GM12872 (cell line): ENCODE measurements at regions not wholly inside any gene's neighbourhood (a gene's known extent, or its start where the extent isn't known, plus 50 kb on each side); places are given as distances from the start of the nearest gene placed in this dataset.

Experiments used
- TF ChIP-seq, protein P1 (sequence below): IDR thresholded peaks from 3 replicates; pipeline ENCODE4 v1.5.1; 2011; ENCODE audit warnings: low read depth, mild to moderate bottlenecking, low read length, moderate library complexity; ENCODE audit not compliant: insufficient read depth

DNA sequence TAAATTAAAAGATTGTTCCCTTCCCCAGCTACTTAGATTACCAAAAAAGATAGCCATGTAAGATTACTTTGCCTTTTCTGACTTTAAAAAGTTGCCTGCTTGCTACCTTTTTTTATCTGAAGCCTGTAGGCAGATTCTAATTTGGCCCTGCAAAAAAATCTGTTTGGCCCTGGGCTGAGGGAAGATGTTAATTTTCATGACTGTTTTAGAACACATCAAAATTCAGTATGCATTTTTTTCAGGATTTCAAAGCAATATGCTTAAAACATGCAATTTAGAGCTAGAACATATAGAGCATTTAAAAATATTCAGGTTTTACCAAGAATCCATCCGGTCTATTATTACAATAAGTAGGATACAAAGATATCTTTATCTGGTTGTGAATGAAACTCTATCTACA lies 563.6 kb downstream of the NR2F1-AS1 start:
- TF ChIP-seq, protein P1, sequence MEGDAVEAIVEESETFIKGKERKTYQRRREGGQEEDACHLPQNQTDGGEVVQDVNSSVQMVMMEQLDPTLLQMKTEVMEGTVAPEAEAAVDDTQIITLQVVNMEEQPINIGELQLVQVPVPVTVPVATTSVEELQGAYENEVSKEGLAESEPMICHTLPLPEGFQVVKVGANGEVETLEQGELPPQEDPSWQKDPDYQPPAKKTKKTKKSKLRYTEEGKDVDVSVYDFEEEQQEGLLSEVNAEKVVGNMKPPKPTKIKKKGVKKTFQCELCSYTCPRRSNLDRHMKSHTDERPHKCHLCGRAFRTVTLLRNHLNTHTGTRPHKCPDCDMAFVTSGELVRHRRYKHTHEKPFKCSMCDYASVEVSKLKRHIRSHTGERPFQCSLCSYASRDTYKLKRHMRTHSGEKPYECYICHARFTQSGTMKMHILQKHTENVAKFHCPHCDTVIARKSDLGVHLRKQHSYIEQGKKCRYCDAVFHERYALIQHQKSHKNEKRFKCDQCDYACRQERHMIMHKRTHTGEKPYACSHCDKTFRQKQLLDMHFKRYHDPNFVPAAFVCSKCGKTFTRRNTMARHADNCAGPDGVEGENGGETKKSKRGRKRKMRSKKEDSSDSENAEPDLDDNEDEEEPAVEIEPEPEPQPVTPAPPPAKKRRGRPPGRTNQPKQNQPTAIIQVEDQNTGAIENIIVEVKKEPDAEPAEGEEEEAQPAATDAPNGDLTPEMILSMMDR, result no peak

DNA sequence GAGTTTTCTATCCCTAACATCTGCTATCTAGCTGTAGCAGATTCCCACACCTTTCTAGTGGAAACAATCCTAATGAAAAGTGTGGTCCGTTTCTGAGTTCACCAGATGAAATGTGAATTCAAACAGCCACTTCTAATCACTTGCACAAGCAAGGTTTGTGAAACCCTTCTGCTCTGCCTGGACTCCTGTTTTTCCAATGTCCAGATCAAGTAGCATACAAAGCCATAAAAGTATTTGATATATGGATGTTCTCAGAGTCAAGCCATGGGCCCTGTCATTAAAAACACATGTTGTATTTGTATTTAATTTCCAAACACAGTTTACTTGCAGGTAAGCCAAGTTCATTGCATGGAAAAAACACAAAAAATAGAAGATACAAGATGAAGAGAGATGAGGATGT lies 570.4 kb downstream of the NR2F1-AS1 start:
- TF ChIP-seq, protein P1, result no peak

DNA sequence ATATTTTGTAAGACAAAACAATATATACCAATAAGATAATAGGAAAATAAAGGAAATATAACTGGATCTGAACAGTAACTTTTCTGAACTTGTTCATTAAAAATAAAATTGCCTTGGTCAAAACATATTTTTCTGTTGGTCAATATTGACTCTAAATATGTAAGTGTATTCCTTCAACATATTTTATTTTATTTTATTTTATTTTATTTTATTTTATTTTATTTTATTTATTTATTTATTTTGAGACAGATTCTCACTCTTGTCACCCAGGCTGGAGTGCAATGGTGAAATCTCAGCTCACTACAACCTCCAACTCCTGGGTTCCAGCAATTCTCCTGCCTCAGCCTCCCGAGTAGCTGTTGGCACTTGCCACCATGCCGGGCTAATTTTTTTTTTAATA lies 571.0 kb downstream of the NR2F1-AS1 start:
- TF ChIP-seq, protein P1, result no peak

DNA sequence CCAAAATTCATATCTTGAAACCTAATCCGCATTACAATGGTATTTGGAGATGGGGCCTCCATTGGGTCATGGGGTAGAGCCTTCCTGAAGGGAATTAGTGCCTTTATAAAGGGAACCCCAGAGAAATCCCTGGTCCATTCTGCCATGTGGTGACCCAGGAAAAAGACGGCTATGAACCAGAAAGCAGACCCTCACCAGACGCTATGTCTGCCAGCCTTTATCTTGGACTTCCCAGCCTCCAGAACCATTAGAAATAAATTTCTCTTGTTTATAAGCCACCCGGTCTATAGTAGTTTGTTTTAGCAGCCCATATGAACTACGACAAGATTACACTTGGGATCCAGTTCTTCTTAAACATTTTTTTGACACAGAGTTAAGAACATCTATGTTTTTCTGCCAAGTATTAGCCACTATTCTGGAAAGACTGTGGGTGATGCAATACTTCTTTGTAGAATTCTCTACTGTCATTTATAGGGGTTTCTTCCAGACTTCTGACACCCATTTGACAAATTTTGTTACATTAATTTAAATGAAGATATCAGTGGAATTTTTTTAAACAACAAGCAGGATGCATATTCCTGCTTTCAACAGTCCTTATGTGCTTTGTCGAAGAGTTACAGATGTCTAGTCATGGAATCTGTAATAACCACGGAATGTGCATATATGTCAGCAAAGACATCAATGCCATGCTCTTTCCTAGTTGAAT lies 572.4 kb downstream of the NR2F1-AS1 start:
- TF ChIP-seq, protein P1, result no peak

DNA sequence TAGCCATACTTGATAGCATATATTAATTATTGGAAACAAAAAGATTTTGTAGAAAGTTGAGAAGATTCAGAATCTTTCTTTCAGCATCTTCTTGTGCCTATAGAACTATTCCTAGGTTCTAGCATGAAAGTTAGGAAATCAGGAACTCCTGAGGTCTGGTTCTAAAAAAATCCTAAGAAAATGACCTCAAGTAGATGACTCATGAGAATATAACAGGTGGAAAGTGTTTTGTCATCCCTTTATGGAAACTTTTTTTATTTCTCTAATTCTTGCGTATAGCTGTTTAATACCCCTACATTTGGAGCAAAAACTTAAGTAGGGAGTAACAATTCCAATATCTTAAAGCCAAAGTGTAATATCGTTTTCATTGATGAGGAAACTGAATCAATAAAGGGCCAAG lies 574.1 kb downstream of the NR2F1-AS1 start:
- TF ChIP-seq, protein P1, result no peak

DNA sequence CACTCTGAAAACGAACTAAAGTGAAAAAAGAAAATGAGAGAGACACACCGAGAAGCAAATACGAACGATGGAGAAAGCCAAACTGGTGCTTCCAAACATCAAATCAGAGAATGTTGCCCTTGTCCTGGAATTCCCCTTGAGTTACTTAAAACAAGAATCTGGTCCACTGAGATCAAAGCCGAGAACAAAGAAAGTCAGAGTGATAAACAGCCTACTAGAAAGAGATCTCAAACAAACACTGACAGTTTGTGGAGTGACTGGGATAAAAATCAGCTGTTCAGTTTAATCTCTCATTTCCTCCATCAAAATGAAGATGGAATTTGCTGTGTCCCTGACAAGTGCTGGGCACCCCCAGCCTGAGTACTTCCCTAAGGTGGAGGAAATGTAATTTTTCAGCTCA lies 582.6 kb downstream of the NR2F1-AS1 start:
- TF ChIP-seq, protein P1, result no peak

DNA sequence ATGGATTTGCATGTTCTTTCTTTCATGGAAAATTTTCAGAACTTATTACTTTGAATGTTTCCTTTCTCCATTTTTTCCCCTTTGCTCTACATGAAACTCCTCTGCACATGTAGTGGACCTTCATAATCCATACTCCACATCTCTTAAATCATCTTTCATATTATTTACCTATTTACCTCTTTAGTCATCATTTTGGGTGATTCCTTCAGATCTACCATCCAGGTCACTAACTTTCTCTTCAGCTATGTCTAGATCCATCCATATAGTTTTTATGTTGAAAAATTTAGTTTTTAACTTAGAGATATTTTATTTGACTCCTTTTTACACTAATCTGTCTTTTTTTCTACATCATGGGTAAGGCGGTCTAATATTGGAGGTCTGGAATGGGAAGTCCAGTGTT lies 586.6 kb downstream of the NR2F1-AS1 start:
- TF ChIP-seq, protein P1, result no peak

DNA sequence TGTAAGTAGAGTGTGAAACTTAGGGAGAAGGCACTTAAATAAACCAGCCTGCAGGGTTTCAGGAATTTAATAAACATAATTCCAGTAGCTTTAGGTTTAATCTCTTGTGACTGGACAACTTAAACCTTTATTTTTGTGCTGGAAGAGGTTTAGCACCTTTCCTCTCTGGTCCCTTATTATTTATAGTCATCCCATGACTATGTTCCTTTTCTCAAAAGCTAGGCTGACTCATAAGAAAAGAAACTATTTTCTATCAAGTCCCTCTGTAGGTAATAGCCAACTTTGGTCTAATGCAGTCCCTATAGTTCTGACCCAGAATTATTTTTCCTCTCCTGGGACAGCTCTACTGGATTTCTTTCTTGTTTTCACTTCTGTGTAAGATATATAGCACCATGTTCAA lies 588.9 kb downstream of the NR2F1-AS1 start:
- TF ChIP-seq, protein P1, result no peak
